Astrocyte (in vitro differentiated cells and primary cell): ENCODE measurements at regions not wholly inside any gene's neighbourhood (a gene's known extent, or its start where the extent isn't known, plus 50 kb on each side); places are given as distances from the start of the nearest gene placed in this dataset.

Experiments
- EZH2 ChIP-seq: IDR thresholded peaks from 2 replicates; pipeline ENCODE4 v1.6.1; 2012; ENCODE audit warnings: mild to moderate bottlenecking, low read length, inconsistent platforms; ENCODE audit not compliant: insufficient read depth
- TF ChIP-seq, protein P1 (sequence below): IDR thresholded peaks from 2 replicates; pipeline ENCODE4 v1.5.1; 2011; ENCODE audit warnings: low read depth, mild to moderate bottlenecking, inconsistent platforms, low read length, moderate library complexity; ENCODE audit not compliant: insufficient read depth

DNA sequence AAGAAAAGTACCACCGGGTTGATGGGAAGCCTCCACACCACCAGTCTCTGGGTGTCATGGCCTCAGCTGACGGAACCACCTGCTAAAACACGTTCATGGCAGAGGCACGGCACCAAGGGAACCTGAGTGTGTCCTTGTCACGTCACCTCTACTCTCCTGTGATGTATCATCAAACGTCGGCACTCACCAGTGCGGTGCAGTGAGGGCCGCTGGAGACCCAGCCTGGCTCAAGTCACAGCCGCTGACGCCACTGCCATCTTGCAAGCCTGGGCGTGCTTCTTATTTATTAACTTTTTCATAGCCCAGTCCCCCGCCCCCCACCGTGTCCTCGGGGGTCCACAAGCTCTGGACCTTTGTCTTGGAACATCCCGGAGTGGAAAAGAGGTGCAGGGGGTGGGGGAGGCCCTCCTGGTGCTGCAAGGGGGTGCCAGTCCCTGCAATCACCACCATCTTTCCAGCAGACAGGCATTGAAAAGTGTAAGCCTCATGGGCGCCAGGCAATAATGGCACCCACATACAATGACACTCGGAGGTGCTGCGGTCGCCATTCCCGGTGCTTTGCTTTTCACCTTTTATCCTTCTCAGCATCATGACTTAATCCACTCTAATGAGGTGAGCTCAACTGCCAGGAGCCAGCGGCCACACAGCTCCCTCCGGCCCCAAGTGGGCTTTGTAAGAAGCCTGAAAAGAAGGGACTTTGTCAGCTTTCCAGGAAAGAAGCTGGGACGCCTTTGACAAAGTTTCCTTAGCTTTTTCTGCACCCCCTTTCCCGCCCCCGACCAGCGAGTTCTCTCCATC, 202.3 kb upstream of the IRX1 start:
- TF ChIP-seq, protein P1, sequence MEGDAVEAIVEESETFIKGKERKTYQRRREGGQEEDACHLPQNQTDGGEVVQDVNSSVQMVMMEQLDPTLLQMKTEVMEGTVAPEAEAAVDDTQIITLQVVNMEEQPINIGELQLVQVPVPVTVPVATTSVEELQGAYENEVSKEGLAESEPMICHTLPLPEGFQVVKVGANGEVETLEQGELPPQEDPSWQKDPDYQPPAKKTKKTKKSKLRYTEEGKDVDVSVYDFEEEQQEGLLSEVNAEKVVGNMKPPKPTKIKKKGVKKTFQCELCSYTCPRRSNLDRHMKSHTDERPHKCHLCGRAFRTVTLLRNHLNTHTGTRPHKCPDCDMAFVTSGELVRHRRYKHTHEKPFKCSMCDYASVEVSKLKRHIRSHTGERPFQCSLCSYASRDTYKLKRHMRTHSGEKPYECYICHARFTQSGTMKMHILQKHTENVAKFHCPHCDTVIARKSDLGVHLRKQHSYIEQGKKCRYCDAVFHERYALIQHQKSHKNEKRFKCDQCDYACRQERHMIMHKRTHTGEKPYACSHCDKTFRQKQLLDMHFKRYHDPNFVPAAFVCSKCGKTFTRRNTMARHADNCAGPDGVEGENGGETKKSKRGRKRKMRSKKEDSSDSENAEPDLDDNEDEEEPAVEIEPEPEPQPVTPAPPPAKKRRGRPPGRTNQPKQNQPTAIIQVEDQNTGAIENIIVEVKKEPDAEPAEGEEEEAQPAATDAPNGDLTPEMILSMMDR: no peak
- TF ChIP-seq EZH2: no peak
